HG02763 (cell line): ENCODE measurements at regions not wholly inside any gene's neighbourhood (a gene's known extent, or its start where the extent isn't known, plus 50 kb on each side); places are given as distances from the start of the nearest gene placed in this dataset.

ENCODE experiments used
- ATAC-seq: cut with Tn5 transposase; IDR thresholded peaks from one replicate; pipeline ENCODE4 v1.9.1; 2021; ENCODE audit warnings: mild to moderate bottlenecking, moderate library complexity; ENCODE audit not compliant: unreplicated experiment

DNA sequence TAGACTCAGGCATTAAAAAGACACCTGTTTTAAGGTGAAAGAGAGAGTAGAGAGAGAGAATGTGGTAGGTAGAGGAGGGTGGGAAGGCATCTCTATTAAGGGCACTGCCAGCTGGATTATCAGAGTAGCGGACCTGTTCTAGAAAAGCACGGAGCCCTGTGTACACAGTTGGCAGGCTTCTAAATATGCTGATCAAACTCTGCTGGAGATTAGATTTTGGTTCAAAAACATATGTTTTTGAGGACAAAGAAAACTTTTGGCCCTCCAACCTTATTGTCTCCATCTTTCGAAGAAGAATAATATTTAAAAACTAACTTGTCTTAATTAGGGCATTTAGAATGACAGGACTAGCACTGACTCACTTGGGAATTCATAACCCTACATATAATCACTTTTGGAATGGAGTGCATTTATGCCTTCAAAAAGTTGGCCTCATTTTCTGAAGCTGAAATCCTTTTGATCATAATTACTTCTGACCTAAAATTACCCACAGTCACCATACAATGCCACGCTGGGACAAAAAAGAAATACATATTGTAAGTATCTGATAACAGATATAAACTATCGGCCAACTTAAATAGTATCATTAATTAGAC, 254.6 kb downstream of the MEIS1 start:
- no peak for ATAC-seq

DNA sequence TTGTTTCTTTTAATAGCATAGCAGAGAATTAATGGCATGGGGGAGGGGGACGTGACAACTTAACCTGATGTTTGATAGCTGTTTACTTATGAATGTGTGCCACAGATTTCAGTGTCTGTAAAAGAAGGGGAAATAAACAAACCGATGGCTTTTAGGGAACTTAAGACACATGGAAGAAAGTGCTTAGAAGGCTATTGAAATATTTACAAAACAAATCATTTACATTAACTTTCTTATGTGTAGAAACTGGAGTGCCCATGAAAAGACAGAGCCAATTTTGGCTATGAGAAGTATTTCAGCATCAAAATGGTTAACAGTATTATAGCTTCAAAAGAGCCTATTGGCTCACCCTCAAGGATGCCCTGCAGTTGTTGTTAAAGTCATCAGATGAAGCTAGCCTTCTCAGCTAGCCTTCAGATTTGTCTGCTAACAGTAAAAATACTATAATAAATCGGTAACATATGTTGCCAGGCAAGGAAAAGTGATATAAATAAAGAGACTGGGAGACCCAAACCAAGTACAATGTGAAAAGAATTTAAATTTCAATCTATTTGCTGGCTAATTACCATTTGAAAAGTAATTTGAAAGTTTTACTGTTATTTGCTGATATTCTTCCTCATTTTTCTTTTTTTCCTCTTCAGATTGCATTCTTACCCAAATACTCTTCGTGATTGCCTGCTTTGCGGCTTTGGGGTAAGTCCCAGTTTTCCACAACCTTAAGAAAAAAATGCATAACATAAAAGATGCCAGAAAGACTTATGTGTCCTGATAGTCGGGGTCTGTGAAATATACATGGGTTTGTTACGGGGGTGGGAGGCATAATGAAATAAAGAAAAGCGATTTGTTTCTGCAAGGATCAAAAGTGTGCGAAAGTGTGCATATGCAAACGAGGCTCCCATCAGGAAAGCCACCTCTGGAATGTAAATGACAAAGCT, 256.4 kb downstream of the MEIS1 start:
- ATAC-seq = no peak

DNA sequence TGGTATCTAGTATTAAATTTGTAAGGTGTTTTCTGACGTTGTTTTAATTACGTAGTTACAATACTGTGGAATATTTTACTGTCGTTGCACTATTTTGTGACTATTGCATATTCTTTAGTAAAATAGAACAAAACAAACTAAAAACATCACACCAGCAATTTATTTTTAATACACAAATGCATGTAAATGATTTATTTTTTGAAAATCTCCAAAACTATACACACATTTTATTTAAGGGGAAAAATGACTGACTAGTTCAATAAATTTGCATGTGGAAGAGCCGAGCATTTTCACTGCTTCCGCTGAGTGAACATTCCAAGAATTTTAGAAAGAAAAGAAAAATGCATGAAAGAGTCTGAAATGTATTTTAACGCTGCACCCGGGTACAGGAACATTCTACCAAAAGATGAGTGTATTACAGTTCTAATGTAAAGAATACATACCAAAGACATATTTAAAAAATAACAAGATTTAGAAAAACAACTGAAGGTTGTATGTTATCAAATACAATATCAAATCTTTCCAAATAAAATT, 257.7 kb downstream of the MEIS1 start:
- no peak for ATAC-seq

DNA sequence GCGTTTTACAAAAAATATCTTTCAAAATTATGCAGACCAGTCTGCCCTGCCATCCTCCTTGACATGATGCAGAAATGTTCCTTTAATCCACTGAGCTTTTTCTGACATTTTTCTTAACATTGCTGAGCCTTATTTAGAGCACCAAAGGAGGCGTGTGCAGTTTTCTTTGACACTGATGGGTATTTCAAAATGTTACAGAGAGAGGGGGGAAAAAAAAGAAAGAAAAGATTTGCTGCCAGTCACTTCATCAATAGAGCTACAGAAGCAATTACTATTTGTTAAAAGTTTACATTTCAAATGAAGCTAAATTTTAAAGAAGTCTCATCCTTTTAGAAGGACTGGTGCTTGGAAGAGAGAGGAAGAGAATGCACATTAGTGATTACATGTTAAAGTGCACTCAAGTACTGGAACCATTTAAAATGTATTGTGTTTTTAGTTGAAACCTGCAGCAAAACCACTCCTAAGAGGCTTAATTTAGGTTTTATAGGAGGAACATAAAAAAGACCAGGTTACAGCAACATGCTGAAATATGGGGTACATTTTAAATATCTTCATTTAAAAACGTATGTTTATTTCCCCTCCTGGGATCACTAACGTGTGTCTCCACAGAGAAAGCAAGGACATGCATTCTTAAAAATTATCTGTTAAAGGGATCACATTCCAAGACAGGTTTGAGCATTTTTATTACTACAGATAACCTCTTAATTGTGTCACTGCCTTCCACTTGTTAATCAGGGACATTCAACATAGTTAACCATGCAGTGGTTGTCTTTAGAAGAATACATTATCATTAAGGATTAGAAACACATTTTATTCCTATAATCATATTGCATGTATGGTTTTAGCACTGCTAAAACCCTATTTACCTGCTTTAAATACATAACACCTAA, 258.4 kb downstream of the MEIS1 start:
- ATAC-seq = no peak

DNA sequence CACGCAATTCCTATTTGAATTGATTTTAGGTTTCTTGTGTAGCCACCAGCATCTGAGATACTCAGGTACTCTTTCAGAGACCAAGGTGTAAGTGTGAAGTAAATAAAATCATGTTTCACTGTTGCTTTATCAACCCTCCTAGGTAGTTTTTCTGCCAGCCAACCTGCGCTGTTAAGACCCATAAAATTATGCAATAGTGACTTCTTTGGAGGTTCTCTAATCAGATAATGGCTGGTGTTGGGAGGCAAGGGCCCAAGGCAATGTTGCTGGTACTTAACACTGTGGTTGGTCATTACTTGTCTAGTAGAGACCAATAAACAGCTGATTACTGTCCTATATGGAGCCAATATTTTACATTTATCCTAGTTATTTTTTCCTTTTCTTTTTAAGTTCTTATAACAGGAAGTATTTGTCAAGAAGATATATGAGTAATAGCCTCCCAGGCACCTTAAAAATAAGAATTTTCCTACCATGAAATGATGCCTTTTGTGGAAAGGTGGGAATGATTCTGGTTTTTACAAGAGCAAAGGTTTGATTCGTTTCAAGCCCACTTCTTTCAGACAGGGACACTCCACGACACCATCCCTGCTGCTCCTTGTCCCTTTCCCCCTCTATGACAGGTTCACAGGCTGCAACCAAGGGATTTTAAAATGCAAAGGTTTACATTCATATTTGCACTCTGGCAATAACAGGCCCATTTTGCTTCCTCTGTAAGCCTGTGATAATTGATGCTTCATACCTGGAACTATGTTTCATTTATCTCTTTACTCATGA, 259.3 kb downstream of the MEIS1 start:
- no peak for ATAC-seq

DNA sequence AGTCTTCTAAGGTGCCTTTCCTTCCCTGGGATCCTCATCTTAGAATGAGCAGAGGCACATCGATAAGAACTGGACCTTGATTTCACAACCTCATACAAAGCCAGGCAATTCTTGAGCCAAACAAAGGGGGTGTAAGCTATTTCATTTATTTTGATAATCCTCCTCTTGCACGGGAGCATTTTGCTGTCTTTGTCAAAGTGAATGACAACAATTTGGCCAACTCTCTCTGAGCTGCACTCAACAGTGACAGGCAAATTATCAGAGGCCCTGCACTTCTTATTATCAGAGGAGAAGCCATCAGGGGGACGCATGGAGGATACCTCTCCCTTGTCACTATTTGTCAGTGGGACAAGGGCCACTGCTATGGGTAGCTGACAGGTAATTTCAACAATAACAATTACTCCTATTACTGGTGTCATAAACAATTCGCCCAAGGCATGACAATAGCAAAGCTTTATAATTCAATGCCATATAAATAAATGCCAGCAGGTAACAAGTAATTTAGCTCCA, 260.4 kb downstream of the MEIS1 start:
- ATAC-seq = no peak

DNA sequence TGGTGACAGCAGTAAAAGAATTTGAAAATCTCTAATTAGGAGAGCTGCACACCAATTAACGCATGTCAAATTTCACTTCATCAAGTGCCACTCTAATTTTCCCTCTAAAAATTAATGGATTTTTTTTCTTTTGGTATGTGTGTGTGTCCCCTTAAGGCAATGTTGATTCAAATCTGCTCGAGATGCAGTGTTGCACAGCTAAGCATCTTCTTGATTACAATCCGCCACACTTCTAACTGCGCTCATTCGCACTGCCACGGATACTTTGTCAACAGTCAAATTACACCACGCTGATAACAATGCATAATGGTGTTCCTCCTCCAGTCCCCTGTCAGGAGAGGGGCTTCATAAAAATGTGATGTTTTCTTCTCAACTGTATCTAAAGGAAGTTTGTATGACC, 261.4 kb downstream of the MEIS1 start:
- ATAC-seq = no peak

DNA sequence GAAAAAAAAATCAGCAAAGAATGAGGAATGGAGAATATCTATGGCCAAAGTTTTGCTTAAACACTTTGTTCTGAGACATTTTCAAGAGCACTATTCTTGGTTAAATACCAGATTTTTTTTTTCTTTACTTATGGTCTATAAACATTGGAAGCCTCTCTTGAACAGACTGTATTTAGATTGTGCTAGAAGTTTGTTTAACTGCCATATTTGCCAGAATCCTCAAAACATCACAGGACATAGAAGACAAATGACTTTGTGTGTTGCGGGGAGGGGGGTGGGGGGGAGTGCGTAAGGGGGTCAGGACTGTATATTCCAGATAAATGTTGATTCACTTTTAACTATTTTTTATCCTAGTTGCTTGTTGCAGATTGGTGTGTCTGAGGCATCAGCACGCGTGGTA, 262.0 kb downstream of the MEIS1 start:
- ATAC-seq = no peak

DNA sequence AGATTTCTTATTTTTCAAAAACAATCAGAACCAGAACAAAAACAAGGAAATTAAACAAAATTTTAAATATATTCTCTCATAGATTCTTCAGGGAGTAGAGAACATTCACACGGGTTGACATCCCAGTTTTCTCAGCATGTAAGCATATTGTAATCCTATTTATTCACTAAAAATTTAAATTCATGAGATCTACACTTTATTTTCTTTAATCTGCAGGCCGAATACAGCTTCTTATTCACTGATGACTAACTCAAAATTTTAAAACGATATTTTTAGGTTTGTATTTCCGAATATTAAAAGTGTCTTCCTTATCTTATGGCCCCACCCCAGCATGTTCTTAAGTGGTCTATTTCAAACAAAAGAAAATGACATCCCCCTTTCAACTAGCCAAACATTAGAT, 262.4 kb downstream of the MEIS1 start:
- no peak for ATAC-seq

DNA sequence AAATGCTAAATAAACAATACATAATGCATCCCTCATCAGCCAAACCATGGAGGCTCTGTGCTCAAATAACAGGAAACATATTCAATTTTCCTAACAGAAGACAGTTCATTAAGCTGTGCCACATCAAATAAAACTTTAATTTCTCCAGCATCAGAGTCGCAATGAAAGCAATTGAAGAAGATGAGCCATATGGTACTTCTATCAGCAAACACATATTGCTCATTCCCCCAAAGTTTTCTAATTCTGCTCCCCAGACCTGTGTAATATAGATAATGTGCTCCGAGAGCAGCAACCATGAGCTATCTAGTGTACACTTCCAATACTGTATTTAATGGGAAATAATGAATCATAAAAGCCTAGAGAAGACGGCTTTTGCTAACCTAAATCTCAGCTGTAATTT, 263.2 kb downstream of the MEIS1 start:
- no peak for ATAC-seq

DNA sequence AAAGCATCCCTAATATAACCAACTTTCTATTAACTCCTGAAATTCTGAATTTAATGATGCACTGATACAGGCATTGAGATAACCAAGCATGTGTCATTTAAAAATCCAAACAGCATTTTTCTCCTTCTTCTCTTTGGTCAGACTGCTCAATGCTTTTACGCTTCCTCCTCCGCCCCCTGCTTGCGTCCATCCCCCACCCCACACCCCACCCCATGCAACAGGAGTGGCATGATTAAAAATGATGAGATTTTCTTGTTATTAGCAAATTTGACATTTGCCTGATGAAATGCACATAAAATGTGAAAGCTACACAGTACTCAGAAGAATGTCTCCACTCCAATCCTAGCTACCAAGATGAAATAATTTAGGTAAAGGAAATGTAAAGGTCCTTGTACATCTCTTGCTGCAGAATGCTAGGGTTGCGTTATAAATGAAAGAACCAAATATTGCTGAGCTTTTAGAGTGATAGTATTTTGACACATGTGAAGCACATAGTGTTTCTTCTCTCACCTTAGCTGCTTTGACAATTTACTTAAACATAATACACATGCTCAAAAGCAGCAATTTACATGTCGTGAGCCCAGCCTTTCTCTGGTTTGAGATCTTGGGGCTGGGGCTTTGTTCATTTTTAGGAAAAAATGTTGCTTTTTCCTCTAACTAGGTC, 263.8 kb downstream of the MEIS1 start:
- ATAC-seq = no peak

DNA sequence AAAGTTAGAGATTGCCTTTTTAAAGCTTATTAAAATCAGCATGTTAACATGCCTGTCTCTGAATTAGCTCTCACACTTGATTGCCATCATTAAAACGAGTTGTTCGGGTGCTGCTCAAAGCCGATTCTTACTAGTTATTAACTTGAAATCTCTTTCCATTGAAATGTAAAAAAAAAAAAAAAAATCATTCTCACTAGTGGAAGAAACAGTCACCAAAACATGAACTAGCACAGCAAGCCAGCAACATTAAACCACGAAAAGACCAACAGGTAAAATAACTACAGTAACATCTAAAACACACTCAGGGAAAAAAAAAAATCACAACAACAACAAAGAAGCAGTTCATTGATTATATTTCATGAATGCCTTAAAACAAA, 264.5 kb downstream of the MEIS1 start:
- no peak for ATAC-seq

DNA sequence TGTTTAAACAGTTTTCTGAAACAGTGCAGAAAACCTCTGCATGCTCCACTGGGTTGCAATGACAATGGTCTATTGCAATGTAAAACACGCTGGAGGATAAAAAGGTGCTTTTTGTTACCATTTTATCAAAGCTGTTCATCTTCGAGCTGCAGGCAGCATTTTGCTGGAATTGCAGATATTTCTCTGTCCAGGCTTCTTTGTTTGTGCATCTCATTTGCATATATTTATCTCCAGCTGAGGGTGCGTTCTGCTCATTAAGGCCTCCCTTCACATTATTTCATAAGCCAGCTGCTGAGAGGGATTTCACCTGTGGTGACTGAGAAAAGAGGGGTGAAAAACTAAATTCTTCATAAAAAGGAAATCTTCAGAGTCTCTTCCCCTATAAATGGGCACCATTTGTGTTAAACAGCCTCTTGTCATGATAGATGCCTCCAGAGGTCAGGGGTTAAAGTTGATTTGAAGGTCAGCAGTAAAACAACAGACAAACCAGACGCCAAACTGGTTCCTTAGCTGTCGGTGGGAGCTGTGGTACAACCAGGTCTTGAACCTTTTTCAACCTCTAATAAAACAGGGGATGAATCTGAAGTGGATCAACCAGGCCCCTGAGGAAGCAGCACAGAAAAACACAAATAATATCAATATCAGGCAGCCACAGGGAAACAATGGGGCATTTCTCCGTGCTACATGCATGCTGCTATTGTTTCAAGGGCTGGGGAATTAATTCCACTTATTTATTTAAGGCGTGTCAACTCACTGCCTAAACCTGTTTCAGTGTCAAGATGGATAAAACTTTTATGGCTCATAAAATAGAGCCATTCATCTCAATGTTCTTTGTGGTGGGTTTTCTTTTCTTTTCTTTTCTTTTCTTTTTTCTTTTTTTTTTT, 265.1 kb downstream of the MEIS1 start:
- no peak for ATAC-seq

DNA sequence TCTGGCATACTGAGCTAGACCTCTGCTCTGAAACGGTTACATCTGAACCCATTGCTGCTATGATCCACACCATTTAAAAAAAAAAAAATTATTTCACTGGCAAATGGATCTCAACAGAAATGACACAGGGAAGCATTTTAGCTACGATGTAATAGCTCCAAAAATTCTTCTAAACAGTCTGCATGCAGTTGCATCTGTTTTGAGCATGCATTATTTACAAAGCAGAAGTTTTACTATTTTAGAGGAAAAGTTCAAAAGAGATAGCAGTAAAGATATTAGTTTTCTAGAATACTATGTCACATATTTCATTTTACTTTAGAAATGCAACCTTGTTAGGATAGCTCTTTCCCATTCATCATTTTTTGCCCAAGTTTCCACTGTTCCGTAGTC, 265.7 kb downstream of the MEIS1 start:
- ATAC-seq = no peak

DNA sequence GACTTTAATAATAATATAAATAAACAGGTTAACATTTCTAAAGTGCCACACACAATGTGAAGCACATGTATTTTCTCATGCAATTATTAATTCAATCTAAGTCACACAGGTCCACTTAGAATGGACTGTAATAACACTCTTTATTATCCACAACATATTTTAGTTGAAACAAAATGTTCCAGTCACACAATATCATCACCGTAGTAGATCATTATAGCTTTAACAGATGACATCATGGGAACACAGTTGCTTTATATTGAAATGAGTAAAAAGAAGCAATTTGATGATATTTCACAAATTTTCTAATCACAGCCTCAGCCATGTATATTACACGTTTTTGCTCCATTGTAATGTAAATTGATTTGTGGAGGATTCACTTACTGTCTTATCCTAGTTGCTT, 266.3 kb downstream of the MEIS1 start:
- no peak for ATAC-seq

DNA sequence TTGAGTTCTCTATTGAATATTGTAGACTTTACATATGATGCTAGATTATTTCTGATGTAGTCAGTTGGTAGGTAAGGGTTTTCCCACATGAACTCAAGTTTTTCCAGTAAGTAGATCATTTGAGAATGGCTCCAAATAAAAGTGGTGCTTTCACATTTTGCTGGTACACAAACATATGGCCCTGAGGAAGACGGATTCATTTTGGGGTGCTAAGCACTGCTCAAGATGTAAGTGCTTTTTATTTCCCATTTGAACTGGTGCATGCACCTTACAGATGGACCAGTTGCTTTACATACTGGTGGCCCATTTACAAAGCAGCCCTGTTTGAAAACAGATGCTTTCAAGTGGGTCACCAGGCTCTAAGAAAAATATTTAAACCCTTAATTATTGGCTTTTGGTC, 266.7 kb downstream of the MEIS1 start:
- ATAC-seq = no peak

DNA sequence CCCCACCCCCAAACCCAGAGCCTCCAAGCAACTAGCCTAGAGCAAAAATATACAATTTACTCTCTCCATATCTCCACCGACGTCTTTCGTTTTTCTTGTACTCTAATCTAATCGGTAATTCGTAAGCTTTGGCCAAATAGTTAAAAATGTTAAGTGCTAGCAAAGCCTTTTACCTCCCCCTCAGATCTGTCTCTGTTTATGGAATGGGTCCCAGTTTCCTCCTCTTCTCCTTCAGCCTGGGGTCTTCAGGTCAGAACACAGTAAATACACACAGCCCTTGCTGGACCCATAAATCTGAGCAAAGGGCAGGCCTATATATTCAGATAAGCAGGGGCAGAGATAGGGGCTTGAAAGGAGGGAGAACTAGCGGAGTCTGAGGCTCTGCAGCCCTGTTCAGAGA, 267.4 kb downstream of the MEIS1 start:
- no peak for ATAC-seq

DNA sequence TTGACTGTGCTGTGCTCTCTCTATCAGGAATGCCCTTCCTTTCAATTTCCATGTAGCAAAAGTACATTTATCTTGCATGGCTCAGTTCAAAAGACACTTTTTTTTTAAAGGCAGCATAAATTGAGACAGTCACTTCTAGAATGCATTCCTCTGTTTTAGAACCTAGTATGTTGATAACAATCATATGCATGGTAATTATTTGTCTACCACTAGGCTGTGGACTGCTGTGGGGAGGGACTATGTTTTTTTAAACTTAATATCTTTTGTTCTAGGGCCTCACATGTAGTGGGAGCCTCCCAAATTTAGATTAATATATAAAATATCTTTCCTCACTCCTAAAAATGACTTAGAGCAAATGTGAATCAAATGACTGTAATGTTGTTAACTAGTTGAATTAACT, 269.9 kb downstream of the MEIS1 start:
- no peak for ATAC-seq

DNA sequence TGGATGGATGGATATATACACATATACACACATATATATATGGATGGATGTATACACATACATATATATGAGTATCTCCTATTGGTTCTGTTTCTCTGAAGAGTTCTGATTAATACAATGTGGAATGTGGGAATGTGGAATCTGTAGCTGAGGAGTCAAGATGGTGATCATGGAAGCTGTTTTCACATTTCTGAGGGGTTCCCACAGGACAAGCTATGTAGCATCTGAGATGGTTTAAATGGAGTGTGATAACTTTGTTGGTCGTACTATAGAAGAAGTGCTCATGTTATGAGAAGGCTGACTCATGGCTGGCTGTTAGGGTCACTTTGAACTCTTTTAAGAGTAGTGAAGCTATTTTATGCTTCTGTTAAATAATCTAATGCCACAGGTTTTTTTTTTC, 279.7 kb downstream of the MEIS1 start:
- ATAC-seq = no peak
